RCC 7860 (cell line): ENCODE measurements at regions not wholly inside any gene's neighbourhood (a gene's known extent, or its start where the extent isn't known, plus 50 kb on each side); places are given as distances from the start of the nearest gene placed in this dataset.
"Not testable (repeated sequence)": the region's sequence is repeated elsewhere in the genome, so short reads cannot be mapped to it uniquely, and the experiment has no call there.

Experiments used
- DNase-seq: peaks from one replicate; pipeline ENCODE4 v3.0.0-alpha.2; 2015; ENCODE audit warnings: low spot score
- FAIRE-seq: peaks from 2 replicates; lab custom pipeline; 2012; peaks lifted over from hg19 to GRCh38; lab: Jason Lieb, UNC

DNA sequence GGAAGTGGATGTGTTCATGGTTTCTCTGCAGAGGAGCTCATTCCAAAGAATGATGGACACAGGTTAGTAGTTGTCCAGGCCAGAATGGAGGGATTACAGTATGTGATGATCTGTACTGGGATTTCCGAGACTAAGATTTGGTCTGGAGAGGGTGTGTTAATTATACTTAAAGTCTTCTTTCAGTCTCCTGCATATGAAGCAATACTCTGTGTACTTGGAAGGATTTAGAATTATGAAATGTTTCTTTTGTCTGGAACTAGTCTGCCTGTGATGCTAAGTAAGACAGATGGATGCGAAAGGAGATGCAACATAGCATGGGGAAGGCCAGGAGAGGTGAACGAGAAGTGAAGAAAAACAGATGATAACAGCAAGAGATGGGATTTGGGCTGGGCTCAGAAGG lies 305.1 kb upstream of the LYZL1 start:
- no peak for DNase-seq

DNA sequence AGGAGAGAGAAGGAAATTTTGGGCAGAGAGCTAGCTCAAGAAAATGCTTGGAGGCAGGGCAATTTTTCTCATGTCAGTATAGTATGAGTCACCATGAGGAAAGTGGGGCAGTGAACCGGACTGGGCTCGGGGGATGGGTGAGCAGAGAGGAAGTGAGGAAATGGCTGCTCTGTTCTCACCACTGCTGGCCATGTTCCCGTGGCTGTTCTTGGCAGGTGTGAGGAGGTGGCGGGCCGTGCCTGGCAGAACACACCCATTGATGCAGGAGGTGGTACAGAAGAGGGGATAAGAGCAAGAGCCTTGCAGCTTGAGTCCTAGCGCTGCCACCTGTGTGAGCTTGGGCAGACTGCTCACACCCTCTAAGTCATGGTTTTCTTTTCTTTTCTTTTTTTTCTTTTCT lies 304.4 kb upstream of the LYZL1 start:
- FAIRE-seq (peak; percentile 85), DNase-seq (peak; percentile 79)

More for the DNA sequence above, 305.1 kb upstream of the LYZL1 start:
- no peak for FAIRE-seq

DNA sequence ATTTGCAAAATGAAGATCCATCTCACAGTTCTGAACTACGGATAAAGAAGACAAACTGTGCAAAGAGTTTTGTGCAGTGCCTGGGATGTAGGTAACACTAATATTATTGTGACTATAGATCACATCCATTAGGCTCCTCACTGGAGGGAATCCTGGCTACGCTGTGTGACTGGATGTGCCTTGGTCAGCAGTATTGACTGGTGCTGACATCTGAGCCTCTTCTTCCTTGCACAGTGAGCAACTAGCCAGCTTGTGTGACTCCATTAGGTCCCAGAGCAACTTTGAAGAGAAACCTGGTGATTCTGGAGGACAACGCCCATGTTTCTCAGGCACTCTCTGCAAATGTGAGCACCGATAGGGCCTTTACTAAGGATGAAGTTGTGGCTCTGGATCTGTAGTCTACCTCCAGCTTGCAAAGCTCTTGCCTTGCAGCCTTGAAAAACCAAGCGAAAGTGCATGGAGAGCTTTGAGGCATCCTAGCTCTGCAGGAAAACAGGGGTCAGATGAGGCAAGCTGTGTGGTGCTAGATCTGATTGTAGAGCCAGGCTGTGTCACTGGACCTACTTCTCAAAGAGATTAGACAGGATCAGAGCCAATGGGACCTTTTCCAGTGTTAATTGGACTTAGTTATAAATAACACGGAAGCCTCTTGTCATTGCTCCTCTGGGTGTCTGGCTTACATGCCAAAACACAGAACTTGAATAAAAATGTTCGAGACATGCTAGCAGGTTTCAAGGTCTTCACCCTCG lies 303.6 kb upstream of the LYZL1 start:
- FAIRE-seq (no peak), DNase-seq (no peak)

DNA sequence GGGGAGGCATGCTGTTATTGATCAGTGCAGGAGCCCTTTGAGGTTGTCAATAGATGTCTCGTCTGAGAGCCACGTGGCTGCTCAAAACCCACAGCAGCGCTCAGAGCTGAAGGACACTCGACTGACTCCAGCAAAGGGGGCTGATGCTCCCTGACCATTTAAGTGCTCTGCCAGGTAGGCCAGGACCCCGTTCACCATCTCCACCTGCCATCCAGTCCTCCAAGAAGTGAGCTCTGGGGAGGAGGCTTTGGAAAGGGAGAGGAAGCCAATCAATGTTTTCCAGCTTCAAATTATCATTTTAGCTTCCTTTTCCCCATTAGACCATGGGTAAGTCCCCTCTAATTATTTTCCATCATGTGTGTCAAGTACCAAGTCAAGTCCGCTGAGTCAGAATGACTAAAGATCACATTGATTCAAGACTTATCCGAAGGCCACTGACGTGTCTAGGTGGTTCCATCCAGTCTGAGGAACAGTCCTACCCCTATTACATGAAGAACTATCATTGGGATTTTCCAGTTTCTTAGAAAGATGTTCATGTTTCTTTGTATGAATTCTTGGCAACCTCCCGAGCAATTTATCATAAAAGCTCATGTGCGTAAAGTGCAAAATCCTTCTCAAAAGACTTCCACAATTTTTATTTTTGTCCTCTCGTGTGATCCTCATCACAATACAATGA lies 302.6 kb upstream of the LYZL1 start:
- FAIRE-seq = peak; percentile 75
- peak; percentile 75 for DNase-seq

DNA sequence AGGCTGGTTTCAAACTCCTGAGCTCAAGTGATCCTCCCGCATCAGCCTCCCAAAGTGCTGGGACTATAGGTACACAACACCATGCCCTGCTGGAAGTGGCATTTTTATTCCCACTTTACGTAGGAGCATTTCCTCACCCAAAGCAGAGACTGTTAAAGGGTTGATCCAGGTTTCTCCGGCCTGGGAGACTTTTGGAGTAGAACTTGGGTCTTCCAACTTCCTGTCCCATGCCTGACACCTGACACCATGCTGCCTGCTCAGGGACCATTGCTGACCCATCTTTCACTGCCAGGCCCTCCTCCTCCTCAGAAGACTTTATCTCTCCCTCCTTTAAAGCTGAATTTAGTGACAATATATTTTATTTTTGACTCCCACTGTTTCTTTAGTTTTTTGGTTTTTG lies 302.0 kb upstream of the LYZL1 start:
- no peak for DNase-seq
- no peak for FAIRE-seq

DNA sequence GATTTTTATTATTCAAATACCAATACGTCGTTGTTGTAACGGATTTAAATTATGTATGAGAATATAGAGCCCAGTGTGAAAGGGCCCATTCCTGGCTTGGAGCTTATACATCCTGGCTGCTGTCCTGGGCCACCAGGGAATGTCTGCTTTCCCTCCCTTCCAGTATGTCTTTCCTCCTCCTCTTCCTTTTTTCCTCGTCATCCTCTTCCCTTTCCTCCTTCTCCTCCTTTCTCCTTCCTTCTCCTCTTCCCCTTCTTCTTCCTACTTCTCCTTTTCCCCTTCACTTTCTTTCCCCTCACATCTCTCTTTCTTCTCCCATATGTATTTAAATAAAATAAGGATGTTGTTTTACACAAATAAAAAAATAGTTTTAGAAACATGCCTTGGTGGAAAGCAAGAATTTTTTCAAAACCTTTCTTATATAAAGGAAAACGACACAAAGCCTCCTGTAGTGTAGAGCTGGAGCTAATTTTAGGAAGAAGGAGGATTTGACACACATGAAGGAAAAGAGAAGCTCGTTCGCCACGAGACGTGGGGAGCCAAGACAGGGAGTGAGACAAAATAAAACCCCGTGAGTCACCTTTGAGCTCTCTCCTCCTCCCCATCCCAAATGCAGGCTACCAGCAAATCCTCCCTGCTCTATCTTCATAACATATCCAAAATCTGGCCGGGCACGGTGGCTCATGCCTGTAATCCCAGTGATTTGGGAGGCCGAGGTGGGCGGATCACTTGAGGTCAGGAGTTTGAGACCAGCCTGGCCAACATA lies 301.1 kb upstream of the LYZL1 start:
- DNase-seq (no peak), FAIRE-seq (no peak)

DNA sequence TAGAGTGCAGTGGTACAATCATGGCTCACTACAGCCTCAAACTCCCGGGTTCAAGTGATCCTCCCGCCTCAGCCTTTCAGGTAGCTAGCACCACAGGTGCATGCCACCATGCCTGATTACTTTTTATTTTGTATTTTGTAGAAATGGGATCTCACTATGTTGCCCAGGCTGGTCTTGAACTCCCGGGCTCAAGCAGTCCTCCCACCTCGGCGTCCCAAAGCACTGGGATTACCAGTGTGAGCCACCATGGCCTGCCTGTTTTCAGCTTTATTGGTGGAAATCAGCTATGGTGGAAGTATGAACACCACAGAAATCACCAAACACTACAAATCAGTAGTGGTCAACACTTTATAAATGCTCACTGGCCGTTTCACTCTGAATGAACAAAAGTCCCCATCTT lies 299.9 kb upstream of the LYZL1 start:
- DNase-seq (no peak), FAIRE-seq (no peak)

DNA sequence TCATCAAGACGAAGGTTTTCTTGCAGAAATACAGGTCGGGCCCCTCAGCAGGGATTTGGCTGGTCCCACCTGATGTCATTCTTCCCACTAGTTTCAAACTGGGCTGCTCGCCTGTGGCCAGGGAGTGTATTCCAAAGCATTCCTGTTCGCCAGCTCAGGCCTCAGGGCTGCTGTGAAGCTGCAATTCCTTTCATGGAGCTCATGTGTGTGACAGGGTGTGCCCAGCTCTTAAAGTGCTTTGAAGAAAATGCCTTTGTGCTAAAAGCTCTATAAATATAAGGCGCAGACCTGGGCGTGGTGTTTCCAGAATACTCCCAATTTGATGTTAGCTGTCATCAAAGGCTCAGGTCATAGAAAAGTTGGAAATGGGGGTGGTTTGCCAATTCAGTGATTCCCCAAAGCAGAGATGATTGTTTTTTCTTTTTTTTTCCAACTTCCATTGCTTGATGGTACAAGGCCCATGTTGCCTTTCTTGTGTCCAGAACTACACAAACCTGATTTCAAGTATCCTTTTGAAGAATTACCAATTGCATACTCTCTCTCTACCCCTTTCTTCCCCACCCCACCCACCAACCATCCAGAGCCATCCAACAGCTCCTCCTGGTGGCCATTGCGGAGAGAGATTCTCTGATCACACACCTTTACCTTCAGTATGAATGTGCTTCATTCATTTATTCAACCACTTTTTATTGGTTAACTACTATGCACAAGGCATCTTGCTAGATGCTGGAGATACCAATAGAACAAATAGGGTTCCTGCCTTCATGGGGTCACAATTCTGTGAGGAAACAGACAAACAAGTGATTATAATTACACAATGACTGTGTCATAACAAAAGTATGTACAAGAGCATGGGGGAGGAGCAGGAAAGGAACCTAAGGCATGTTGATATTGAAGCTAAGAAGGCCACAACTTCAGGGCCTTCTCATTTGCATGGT lies 297.3 kb upstream of the LYZL1 start:
- FAIRE-seq (peak; percentile 34), DNase-seq (peak; percentile 44)

DNA sequence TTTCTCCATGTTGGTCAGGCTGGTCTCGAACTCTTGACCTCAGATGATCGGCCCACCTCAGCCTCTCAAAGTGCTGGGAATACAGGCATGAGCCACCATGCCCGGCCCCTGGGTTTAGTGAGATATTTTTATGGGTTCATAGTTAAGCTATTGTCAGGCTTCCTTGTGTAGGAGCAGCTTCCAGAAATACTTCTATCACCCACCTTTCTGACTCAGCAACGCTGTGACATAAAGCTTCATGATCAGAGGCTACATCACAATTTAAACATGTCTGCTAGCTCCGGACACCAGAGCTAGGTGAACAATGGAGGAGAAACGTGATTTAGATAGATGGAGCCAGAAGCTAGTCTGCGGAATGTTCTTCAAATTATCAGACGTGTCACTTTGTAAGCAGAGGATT lies 295.8 kb upstream of the LYZL1 start:
- no peak for FAIRE-seq

DNA sequence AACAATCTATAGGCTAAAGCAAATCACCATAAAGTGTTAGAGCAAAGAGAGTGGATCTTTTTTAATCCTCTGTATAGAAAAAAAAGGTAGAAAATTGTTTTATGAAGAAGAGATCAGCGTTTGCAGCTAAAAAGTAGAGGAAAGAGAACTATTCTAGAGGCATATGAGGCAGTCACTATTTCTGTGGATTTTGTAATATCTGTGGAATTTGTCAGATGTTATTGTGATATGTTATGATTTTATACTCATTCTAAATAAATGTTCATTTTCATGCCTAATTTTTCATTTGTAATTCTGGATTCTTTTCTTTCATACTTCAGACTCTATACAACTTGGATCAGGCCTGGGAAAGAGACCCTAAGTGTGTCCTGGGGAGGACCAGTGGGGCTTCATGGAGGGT lies 295.0 kb upstream of the LYZL1 start:
- no peak for DNase-seq
- FAIRE-seq = no peak

More for the DNA sequence above, 295.8 kb upstream of the LYZL1 start:
- DNase-seq = no peak

DNA sequence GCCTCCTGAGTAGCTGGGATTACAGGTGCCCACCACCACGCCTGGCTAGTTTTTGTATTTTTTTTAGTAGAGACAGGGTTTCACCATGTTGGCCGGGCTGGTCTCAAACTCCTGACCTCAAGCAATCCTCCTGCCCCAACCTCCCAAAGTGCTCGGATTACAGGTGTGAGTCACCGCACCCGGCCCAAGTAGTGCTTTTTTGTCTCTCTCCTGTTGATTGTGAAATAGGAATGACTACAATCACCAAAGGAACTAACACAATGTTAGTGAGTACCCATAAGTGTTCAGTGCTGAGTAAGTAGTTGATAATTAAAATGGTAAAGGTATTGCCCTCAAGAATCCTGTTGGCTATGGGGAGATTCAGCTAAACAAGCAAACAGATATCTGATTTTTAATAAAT lies 294.1 kb upstream of the LYZL1 start:
- FAIRE-seq = not testable (repeated sequence)
- DNase-seq = peak; percentile 14

DNA sequence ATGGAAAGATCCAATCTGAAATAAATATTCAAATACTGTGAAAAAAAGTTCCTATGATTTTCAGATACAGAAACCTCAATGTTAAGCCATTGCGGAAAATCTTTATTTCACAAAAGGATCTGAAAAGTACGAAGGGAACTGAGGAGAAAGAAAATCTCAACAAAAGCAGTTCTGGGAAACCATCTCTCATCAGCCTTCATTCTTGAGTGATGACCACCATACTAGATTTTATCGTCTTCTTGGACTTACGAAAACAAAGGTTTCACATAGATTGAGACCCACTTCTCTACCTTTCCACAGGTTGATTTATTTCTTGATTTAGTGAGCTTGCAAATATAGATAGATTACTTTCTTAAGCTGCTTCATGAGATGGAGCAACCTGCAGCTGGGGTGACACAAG lies 293.4 kb upstream of the LYZL1 start:
- FAIRE-seq (no peak), DNase-seq (no peak)

DNA sequence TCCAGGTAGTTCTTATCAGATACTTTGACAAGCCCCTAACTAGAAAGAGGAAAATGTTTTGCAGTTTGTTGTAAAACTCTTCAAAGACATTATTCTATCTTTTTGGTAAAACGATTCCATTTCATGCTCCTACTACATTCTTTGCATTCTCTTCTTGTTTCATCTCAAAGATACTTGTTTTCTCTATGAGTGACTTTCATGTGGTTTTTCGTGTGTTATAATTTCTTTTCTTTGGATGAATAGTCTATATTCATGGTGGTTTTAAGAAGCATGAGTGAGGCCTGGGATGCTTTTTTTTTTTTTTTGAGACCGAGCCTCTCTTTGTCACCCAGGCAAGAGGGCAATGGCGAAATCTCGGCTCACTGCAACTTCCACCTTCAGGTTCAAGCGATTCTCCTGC lies 292.5 kb upstream of the LYZL1 start:
- DNase-seq (no peak), FAIRE-seq (no peak)

DNA sequence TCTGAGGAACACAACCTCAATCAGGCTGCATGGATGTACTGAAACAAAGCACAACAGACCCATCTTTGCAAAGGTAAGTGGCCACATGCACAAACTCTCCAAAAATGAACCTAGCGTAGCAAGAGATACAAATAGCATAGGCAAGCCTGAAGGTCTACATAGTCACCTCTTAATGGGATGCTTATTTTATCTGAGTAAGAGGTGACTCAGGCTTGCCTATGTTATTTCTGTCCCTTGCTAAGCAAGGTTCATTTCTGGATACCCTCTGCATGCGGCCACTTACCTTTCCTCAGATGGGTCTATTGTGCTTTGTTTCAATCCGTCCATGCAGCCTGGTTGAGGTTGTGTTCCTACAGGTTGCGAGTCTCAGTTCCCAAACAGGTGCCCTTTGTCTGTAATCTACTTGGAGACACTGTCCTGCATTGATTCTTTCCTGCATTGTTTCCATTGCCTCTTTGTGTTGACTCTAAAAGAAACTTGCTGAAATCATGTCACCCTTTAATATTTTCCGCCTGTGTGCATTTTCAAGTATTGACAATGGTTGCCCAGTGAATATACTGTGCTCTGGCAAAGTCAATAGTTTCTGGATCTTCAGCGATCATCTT lies 291.8 kb upstream of the LYZL1 start:
- no peak for DNase-seq

DNA sequence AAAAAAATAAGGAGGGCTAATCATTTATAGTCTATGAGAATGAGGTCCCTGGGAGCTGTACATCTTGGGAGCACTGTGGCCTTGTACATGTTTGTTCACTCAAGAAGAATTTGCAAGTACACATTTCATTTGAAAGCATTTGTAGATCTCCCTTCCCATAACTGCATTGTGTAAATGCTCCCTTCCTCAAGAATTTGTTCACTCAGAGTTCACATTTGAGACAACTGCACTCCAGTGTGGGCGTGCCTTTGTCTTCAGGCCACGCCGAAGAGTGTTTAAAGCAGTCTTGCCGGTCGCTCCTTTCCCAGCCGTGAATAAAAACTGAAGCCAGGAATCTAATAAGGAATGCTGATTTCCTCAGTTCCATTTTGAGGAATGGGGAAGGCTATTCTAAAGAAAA lies 291.1 kb upstream of the LYZL1 start:
- DNase-seq = no peak
- no peak for FAIRE-seq

More for the DNA sequence above, 291.8 kb upstream of the LYZL1 start:
- FAIRE-seq = no peak

DNA sequence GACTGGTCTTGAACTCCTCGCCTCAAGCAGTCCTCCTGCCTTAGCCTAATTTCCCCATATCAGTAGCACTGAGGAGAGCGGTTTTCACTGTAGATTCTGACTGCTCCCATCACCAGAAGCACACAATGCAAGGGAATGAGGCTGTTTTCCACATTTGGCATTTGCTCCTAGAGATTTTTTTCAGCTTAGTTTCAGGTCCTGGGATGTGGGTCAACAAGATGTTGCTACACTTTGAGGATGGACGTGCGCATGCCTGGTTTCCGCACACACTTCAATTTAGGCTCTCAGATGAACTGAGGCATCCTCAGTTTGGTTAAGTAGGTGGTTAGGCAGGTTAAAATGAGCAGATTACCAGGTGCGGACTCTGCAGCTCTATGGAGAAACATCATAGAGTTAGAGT lies 287.1 kb upstream of the LYZL1 start:
- no peak for FAIRE-seq
- DNase-seq = no peak

DNA sequence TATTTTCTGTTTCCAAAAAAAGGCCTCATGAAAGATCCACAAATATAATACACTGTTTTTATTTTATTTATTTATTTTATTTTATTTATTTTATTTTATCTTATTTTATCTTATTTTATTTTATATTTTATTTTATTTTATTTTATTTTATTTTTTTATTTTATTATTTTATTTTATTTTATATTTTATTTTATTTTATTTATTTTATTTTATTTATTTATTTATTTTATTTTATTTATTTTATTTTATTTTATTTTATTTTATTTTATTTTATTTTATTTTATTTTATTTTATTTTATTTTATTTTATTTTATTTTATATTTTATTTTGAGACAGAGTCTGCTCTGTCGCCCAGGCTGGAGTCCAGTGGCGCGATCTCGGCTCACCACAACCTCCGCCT lies 285.9 kb upstream of the LYZL1 start:
- FAIRE-seq = peak; percentile 97
- DNase-seq = not testable (repeated sequence)

DNA sequence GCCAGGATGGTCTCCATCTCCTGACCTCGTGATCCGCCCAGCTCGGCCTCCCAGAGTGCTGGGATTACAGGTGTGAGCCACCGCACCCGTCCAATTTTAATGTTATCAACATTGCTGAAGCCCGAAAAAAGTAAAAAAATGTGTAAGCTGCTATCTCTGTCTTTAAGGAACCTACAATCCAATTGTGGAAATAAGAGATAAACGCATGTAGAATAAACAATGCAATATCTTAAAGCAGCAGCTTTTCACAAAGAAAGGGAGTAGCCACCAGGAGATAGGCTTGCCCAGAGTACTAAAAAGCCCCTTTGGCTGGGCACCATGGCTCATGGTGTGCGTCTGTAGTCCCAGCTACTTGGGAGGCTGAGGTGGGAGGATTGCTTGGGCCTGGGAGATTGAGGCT lies 282.9 kb upstream of the LYZL1 start:
- DNase-seq = no peak
- FAIRE-seq = no peak

DNA sequence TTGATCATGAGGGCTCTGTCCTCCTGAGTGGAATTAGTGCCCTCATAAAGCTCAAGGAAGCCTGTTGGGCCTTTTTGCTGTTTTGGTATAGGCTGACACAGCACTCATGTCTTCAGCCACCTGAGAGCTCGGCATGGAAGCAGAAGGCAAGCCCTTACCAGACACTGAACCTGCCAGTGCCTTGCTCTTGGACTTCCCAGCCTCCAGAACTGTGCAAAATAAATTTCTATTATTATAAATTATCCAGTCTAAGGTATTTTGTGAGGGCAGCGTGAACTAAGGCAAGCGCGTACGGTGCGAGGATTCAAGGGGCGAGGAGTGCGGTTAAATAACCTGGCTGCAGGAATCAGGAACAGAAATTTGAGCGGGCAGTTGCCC lies 281.5 kb upstream of the LYZL1 start:
- FAIRE-seq (no peak), DNase-seq (no peak)
